GM12878 (cell line): ENCODE measurements at regions not wholly inside any gene's neighbourhood (a gene's known extent, or its start where the extent isn't known, plus 50 kb on each side); places are given as distances from the start of the nearest gene placed in this dataset.

Source experiments
- ATAC-seq: fragments of 200-7000 bp; cut with Tn5 transposase; 3 replicates; pipeline ENCODE4 v1.9.1; 2020; ENCODE audit warnings: mild to moderate bottlenecking, moderate library complexity
- BruUV-seq: library from RNA; stranded (reverse); fragments of 400-500 nt; replicated peaks from 2 replicates; lab custom pipeline; 2021; lab: Mats Ljungman, UMichigan
- CTCF ChIA-PET: fragments of 300-600 bp; sonication (Branson Sonifier 250); formaldehyde crosslinking; extraction: SDS; loops from one replicate; lab custom pipeline; 2021; ENCODE audit warnings: inconsistent platforms; lab: Yijun Ruan, JAX
- POLR2A ChIA-PET: fragments of 350-600 bp; formaldehyde crosslinking; extraction: SDS; loops from one replicate; lab custom pipeline; 2021; ENCODE audit warnings: inconsistent platforms; lab: Charles Lee
- RAD21 ChIA-PET: fragments of 300-600 bp; sonication (Branson Sonifier 250); formaldehyde crosslinking; loops from one replicate; lab custom pipeline; 2023; ENCODE audit warnings: antibody characterized with exemption; ENCODE audit not compliant: unreplicated experiment; lab: Charles Lee
- SMC1A ChIA-PET: fragments of 300-600 bp; sonication (Branson Sonifier 250); formaldehyde crosslinking; loops from one replicate; lab custom pipeline; 2023; ENCODE audit not compliant: unreplicated experiment, uncharacterized antibody; lab: Charles Lee
- DNase-seq: peaks from one replicate; pipeline ENCODE4 v3.0.0-alpha.2; 2011; ENCODE audit warnings: low read depth, low spot score
- FAIRE-seq: peaks from 3 replicates; lab custom pipeline; 2011; peaks lifted over from hg19 to GRCh38; lab: Jason Lieb, UNC
- H2AFZ ChIP-seq: 2 replicates; pipeline ENCODE4 v1.6.0; 2011; ENCODE audit warnings: low read depth, low read length, control low read depth; ENCODE audit not compliant: control insufficient read depth
- H3K27ac ChIP-seq: 2 replicates; pipeline ENCODE4 v1.5.1; 2011; ENCODE audit warnings: control low read depth; ENCODE audit not compliant: control insufficient read depth, insufficient read depth
- H3K27me3 ChIP-seq, 2 experiments: replicated peaks in 1 of 2; 2 replicates each; pipeline versions ENCODE4 v1.6.0 to v1.6.1; 2011; ENCODE audit warnings: low read length in 1 of 2; ENCODE audit not compliant: control insufficient read depth in 2 of 2, insufficient read depth in 2 of 2
- H3K36me3 ChIP-seq, 2 experiments: 2 replicates each; pipeline ENCODE4 v1.5.1; 2011; ENCODE audit warnings: low read length in 1 of 2; ENCODE audit not compliant: control insufficient read depth in 2 of 2, insufficient read depth in 2 of 2
- H3K4me1 ChIP-seq: 2 replicates; pipeline ENCODE4 v1.6.1; 2011; ENCODE audit warnings: mild to moderate bottlenecking, low read length, moderate library complexity, mixed read lengths; ENCODE audit not compliant: control insufficient read depth, insufficient read depth
- H3K4me2 ChIP-seq: 2 replicates; pipeline ENCODE4 v1.6.0; 2011; ENCODE audit warnings: control low read depth; ENCODE audit not compliant: control insufficient read depth, insufficient read depth
- H3K4me3 ChIP-seq: fragments of 200-600 bp; sonication (generic); 2 replicates; pipeline ENCODE4 v1.5.1; 2016
- H3K79me2 ChIP-seq: 2 replicates; pipeline ENCODE4 v1.6.0; 2011; ENCODE audit warnings: low read length; ENCODE audit not compliant: control insufficient read depth, insufficient read depth
- H3K9ac ChIP-seq: 2 replicates; pipeline ENCODE4 v1.8.0; 2011; ENCODE audit warnings: low read length, control low read depth, mixed read lengths; ENCODE audit not compliant: control insufficient read depth, insufficient read depth
- H3K9me3 ChIP-seq: replicated peaks from 3 replicates; pipeline ENCODE4 v1.5.1; 2011; ENCODE audit warnings: mild to moderate bottlenecking, low read length; ENCODE audit not compliant: control insufficient read depth, insufficient read depth
- H4K20me1 ChIP-seq: 2 replicates; pipeline ENCODE4 v1.6.0; 2011; ENCODE audit not compliant: control insufficient read depth, insufficient read depth
- CHD2 ChIP-seq: IDR thresholded peaks from 2 replicates; pipeline ENCODE4 v1.6.1; 2011; ENCODE audit warnings: low read depth, low read length, improper control_type of control experiment, borderline replicate concordance
- E2F4 ChIP-seq: IDR thresholded peaks from 2 replicates; pipeline ENCODE4 v1.6.1; 2012; ENCODE audit warnings: low read depth, low read length, improper control_type of control experiment
- EP300 ChIP-seq, 2 experiments: fragments of 150-350 bp in 1 of 2; IDR thresholded peaks; 2 replicates each; pipeline ENCODE4 v1.6.1; 2011 to 2012; ENCODE audit warnings: low read depth in 2 of 2, low read length in 2 of 2, borderline replicate concordance in 1 of 2, improper control_type of control experiment in 1 of 2, inconsistent platforms in 1 of 2; ENCODE audit not compliant: control insufficient read depth in 1 of 2
- FOXM1 ChIP-seq: IDR thresholded peaks from 2 replicates; pipeline ENCODE4 v1.6.1; 2012; ENCODE audit warnings: low read depth, mild to moderate bottlenecking, inconsistent platforms, low read length, moderate library complexity
- NR2C1 ChIP-seq: fragments of 450-650 bp; IDR thresholded peaks from 2 replicates; pipeline ENCODE4 v1.6.1; 2017; ENCODE audit warnings: antibody characterized with exemption, mild to moderate bottlenecking, moderate library complexity
- PAX8 ChIP-seq: fragments of 450-650 bp; IDR thresholded peaks from 2 replicates; pipeline ENCODE4 v1.6.1; 2017; ENCODE audit warnings: mild to moderate bottlenecking, moderate library complexity
- POLR2AphosphoS2 ChIP-seq: IDR thresholded peaks from 2 replicates; pipeline ENCODE4 v1.6.1; 2011; ENCODE audit warnings: low read depth, mild to moderate bottlenecking, low read length, improper control_type of control experiment, moderate library complexity
- SMAD1 ChIP-seq: fragments of 450-650 bp; IDR thresholded peaks from 2 replicates; pipeline ENCODE4 v1.6.1; 2018; ENCODE audit warnings: mild to moderate bottlenecking, low read depth; ENCODE audit not compliant: partially characterized antibody
- SRF ChIP-seq, 2 experiments: IDR thresholded peaks; 2 replicates each; pipeline ENCODE4 v1.6.1; 2011; ENCODE audit warnings: low read depth in 2 of 2, low read length in 2 of 2, mild to moderate bottlenecking in 1 of 2, moderate library complexity in 1 of 2
- TAF1 ChIP-seq: IDR thresholded peaks from 2 replicates; pipeline ENCODE4 v1.6.1; 2011; ENCODE audit warnings: mild to moderate bottlenecking, low read depth, low read length, borderline replicate concordance
- TCF7 ChIP-seq: IDR thresholded peaks from 2 replicates; pipeline ENCODE4 v1.6.1; 2014; ENCODE audit warnings: antibody characterized with exemption, borderline replicate concordance
- WGBS: methylation state at CpG from one replicate; pipeline ENCODE4 v1.1.6; 2016; ENCODE audit warnings: low lambda C conversion rate; ENCODE audit not compliant: insufficient replicate concordance, insufficient coverage; ENCODE audit errors: missing lambda C conversion rate; 5-methylcytosine and 5-hydroxymethylcytosine counted together
- in situ Hi-C: fragments of 300-500 bp; cut with MboI; formaldehyde crosslinking; loops from 9 replicates; pipeline ENCODE4 v1.14.3; 2018; ENCODE audit warnings: mixed read lengths
- intact Hi-C: fragments of 100-400 bp; cut with micrococcal nuclease; formaldehyde crosslinking; loops from one replicate; pipeline ENCODE4 v1.14.2; 2022; ENCODE audit not compliant: unreplicated experiment

GRCh38 chr5:103783669-103784068 lies 221.1 kb upstream of the NUDT12 start (continued):
- TF ChIP-seq NR2C1 (no peak), TAF1 (no peak), PAX8 (no peak), FOXM1 (no peak), CHD2 (no peak), SMAD1 (no peak), TCF7 (no peak), SRF (IDR thresholded peaks at IDR 0.05; ENCODE audit: low read depth in 2 of 2, low read length in 2 of 2) (no peak)

- BruUV-seq = no TSS peak
- SMC1A ChIA-PET = interaction anchor here (0.7 kb wide), 1 partner anchor 80 kb away, joined by 3 read pairs; no protein-coding TSS in a partner anchor
Measured at GRCh38 chr5:103780794-103781193, 218.2 kb upstream of the NUDT12 start.

More at GRCh38 chr5:103780794-103781193, 218.2 kb upstream of the NUDT12 start:
- Histone ChIP-seq H3K36me3 (no peaks in the 10 kb centered on the region), H4K20me1 (no peaks in the 10 kb centered on the region), H3K79me2 (no peaks in the 10 kb centered on the region), H2AFZ (no peak overlapping the region), H3K4me1 (no peaks in the 10 kb centered on the region), H3K4me3 (no peak overlapping the region), H3K27ac (no peak overlapping the region), H3K9me3 (no peaks in the 10 kb centered on the region; the same call in 2 of the 3 replicates), H3K4me2 (no peak overlapping the region), H3K27me3 (no peaks in the 10 kb centered on the region), H3K9ac (no peak overlapping the region)
- intact Hi-C loops (no loop called here), in situ Hi-C loops (no loop called here)
- RAD21 ChIA-PET = no interaction called here
- no peak for TF ChIP-seq POLR2AphosphoS2
- TF ChIP-seq E2F4 = no peak
- no peak for TF ChIP-seq EP300 (IDR thresholded peaks at IDR 0.05; ENCODE audit: borderline replicate concordance in 1 of 2, control insufficient read depth in 1 of 2, low read depth in 2 of 2, low read length in 2 of 2)
- CTCF ChIA-PET = no interaction called here
- no peak for ATAC-seq
- POLR2A ChIA-PET = no interaction called here
- FAIRE-seq = no peak
- DNase-seq = no peak
- WGBS = 83% methylated on average over 2 of the region's 2 CpGs
